Stimulated activated CD4-positive, alpha-beta T cell treated with anti-CD3 and anti-CD28 coated beads, Interleukin-1b, Interleukin-23, amount 100 ng/mL, for 1 hour (primary cell): ENCODE measurements at regions not wholly inside any gene's neighbourhood (a gene's known extent, or its start where the extent isn't known, plus 50 kb on each side); places are given as distances from the start of the nearest gene placed in this dataset.
"Not testable (repeated sequence)": the region's sequence is repeated elsewhere in the genome, so short reads cannot be mapped to it uniquely, and the experiment has no call there.

Experiments
- DNase-seq, 2 donors: peaks; one replicate each; pipeline ENCODE4 v3.0.0-alpha.2; 2020; ENCODE audit warnings: low read depth in 2 of 2

- DNase-seq, result no peak
These were observed 141.6 kb downstream of the KCNJ12 start for GRCh38 chr17:21517538-21518293.

GRCh38 chr17:21522755-21523336 is 146.7 kb downstream of the KCNJ12 start:
- no peak for DNase-seq

- no peak for DNase-seq
These were observed 147.5 kb downstream of the KCNJ12 start for GRCh38 chr17:21523497-21524210.

- no peak for DNase-seq
These were observed 148.0 kb downstream of the KCNJ12 start for GRCh38 chr17:21524211-21524591.

GRCh38 chr17:21525464-21526130 is 149.4 kb downstream of the KCNJ12 start:
- no peak for DNase-seq

- no peak for DNase-seq
These were observed 152.0 kb downstream of the KCNJ12 start for GRCh38 chr17:21528031-21528695.

- DNase-seq, result no peak
These were observed 154.2 kb downstream of the KCNJ12 start for GRCh38 chr17:21530311-21530710.

GRCh38 chr17:21530841-21531240 is 154.7 kb downstream of the KCNJ12 start:
- no peak for DNase-seq

- no peak for DNase-seq
These were observed 156.7 kb downstream of the KCNJ12 start for GRCh38 chr17:21532763-21533385.

GRCh38 chr17:21535686-21536375 is 156.5 kb upstream of the KCNJ18 start:
- no peak for DNase-seq

GRCh38 chr17:21537302-21537701 is 155.0 kb upstream of the KCNJ18 start:
- no peak for DNase-seq

- no peak for DNase-seq
These were observed 153.7 kb upstream of the KCNJ18 start for GRCh38 chr17:21538615-21539014.

GRCh38 chr17:21539146-21539545 is 153.2 kb upstream of the KCNJ18 start:
- DNase-seq, result no peak

- DNase-seq, result no peak
These were observed 151.8 kb upstream of the KCNJ18 start for GRCh38 chr17:21540502-21540901.

GRCh38 chr17:21542070-21542469 is 150.3 kb upstream of the KCNJ18 start:
- DNase-seq, result no peak

- DNase-seq, result no peak
These were observed 149.3 kb upstream of the KCNJ18 start for GRCh38 chr17:21542991-21543390.

GRCh38 chr17:21545064-21545463 is 147.3 kb upstream of the KCNJ18 start:
- no peak for DNase-seq

- no peak for DNase-seq
These were observed 144.1 kb upstream of the KCNJ18 start for GRCh38 chr17:21548236-21548635.

GRCh38 chr17:21549107-21549687 is 143.1 kb upstream of the KCNJ18 start:
- no peak for DNase-seq

- not testable (repeated sequence) for DNase-seq
These were observed 142.3 kb upstream of the KCNJ18 start for GRCh38 chr17:21550031-21550430.
